Sigmoid colon (tissue), 4 donors: ENCODE measurements at regions not wholly inside any gene's neighbourhood (a gene's known extent, or its start where the extent isn't known, plus 50 kb on each side); places are given as distances from the start of the nearest gene placed in this dataset.

Experiments
- EP300 ChIP-seq, 4 donors: sonication (generic); formaldehyde crosslinking; IDR thresholded peaks; one replicate each; pipeline ENCODE4 v1.6.1; 2017; ENCODE audit warnings: antibody characterized with exemption in 4 of 4
- POLR2A ChIP-seq, 2 donors: fragments of 450-650 bp; IDR thresholded peaks; one replicate each; pipeline ENCODE4 v1.6.1; 2016; ENCODE audit warnings: antibody characterized with exemption in 2 of 2, mild to moderate bottlenecking in 2 of 2, moderate library complexity in 2 of 2
- TF ChIP-seq, protein P1 (sequence below), 4 experiments: fragments of 450-650 bp in 3 of 4; fragments of 200-600 bp in 1 of 4; IDR thresholded peaks; one replicate each; pipeline ENCODE4 v1.5.1; 2016 to 2019; ENCODE audit warnings: antibody characterized with exemption in 4 of 4, mild to moderate bottlenecking in 3 of 4, moderate library complexity in 2 of 4

DNA sequence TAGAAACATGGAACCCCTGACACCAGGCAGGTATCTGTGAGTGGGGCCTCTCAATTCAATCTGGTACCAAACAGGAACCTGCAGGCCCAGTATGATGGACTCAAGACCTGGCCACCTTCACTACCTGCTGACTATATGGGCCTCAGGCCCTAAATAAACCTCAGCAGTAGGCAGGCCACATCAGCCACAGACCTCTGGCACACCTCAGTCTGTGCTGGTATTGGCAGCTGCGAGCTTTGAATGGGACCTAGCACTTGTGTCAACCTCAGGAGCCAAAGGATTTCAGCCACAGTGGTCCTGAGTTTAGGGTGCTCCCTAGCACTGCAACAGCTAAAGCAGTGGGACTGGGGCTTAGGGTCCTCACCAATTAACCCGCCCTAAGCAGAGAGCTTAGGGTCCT lies 325.5 kb downstream of the ZNF608 start:
- TF ChIP-seq, protein P1, sequence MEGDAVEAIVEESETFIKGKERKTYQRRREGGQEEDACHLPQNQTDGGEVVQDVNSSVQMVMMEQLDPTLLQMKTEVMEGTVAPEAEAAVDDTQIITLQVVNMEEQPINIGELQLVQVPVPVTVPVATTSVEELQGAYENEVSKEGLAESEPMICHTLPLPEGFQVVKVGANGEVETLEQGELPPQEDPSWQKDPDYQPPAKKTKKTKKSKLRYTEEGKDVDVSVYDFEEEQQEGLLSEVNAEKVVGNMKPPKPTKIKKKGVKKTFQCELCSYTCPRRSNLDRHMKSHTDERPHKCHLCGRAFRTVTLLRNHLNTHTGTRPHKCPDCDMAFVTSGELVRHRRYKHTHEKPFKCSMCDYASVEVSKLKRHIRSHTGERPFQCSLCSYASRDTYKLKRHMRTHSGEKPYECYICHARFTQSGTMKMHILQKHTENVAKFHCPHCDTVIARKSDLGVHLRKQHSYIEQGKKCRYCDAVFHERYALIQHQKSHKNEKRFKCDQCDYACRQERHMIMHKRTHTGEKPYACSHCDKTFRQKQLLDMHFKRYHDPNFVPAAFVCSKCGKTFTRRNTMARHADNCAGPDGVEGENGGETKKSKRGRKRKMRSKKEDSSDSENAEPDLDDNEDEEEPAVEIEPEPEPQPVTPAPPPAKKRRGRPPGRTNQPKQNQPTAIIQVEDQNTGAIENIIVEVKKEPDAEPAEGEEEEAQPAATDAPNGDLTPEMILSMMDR (IDR thresholded peaks at IDR 0.05), result no peak
- TF ChIP-seq POLR2A (IDR thresholded peaks at IDR 0.05) (no peak), EP300 (IDR thresholded peaks at IDR 0.05) (no peak)
